SK-N-SH (cell line): ENCODE measurements at regions not wholly inside any gene's neighbourhood (a gene's known extent, or its start where the extent isn't known, plus 50 kb on each side); places are given as distances from the start of the nearest gene placed in this dataset.

Source experiments
- FOXM1 ChIP-seq: IDR thresholded peaks from 2 replicates; pipeline ENCODE4 v1.4.0; 2012; ENCODE audit warnings: low read depth, mild to moderate bottlenecking
- NFIC ChIP-seq: IDR thresholded peaks from 2 replicates; pipeline ENCODE4 v1.4.0; 2012; ENCODE audit warnings: borderline replicate concordance
- POLR2AphosphoS5 ChIP-seq: IDR thresholded peaks from 2 replicates; pipeline ENCODE4 v1.6.1; 2012; ENCODE audit warnings: low read depth, low read length
- TCF12 ChIP-seq: IDR thresholded peaks from 2 replicates; pipeline ENCODE4 v1.4.0; 2012
- TF ChIP-seq, protein P1 (sequence below): IDR thresholded peaks from 2 replicates; pipeline ENCODE4 v1.4.0; 2012; ENCODE audit warnings: low read depth, borderline replicate concordance

- TF ChIP-seq POLR2AphosphoS5 = no peak
- TF ChIP-seq FOXM1 = no peak
- no peak for TF ChIP-seq TCF12
- TF ChIP-seq, protein P1, sequence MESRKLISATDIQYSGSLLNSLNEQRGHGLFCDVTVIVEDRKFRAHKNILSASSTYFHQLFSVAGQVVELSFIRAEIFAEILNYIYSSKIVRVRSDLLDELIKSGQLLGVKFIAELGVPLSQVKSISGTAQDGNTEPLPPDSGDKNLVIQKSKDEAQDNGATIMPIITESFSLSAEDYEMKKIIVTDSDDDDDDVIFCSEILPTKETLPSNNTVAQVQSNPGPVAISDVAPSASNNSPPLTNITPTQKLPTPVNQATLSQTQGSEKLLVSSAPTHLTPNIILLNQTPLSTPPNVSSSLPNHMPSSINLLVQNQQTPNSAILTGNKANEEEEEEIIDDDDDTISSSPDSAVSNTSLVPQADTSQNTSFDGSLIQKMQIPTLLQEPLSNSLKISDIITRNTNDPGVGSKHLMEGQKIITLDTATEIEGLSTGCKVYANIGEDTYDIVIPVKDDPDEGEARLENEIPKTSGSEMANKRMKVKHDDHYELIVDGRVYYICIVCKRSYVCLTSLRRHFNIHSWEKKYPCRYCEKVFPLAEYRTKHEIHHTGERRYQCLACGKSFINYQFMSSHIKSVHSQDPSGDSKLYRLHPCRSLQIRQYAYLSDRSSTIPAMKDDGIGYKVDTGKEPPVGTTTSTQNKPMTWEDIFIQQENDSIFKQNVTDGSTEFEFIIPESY = no peak
- no peak for TF ChIP-seq NFIC
Measured at GRCh38 chr20:21798384-21798783, 92.9 kb downstream of the PAX1 start.
